ENCODE measurements at regions not wholly inside any gene's neighbourhood (a gene's known extent, or its start where the extent isn't known, plus 50 kb on each side); places are given as distances from the start of the nearest gene placed in this dataset.

GRCh38 chr11:116534270-116534975 lies 238.4 kb downstream of the BUD13 start:
- Histone ChIP-seq H3K27me3 (ENCODE audit: control insufficient read depth in 1 of 2, insufficient read depth in 2 of 2, low read length in 2 of 2) (no peaks in the 10 kb centered on the region), H3K4me3 (ENCODE audit: low read depth in 1 of 2, low read length in 2 of 2) (no peak overlapping the region), H3K36me3 (ENCODE audit: control insufficient read depth in 2 of 2, insufficient read depth in 2 of 2, low read length in 1 of 2) (no peaks in the 10 kb centered on the region), H3K4me1 (ENCODE audit: control insufficient read depth in 2 of 2, insufficient read depth in 2 of 2, low read length in 1 of 2) (no peaks in the 10 kb centered on the region), H3K9me3 (ENCODE audit: control insufficient read depth in 2 of 2, insufficient read depth in 1 of 2, low read depth in 1 of 2, low read length in 1 of 2) (peaks cover 0 to 6% of the 10 kb centered on the region in 2 donors), H3K27ac (ENCODE audit: low read depth in 2 of 2, low read length in 1 of 2) (no peak overlapping the region)
- 37 to 49% methylated on average over 14 of the region's 14 CpGs for WGBS, 2 donors

- WGBS, 2 donors = 39 to 49% methylated on average over 11 of the region's 11 CpGs
- Histone ChIP-seq H3K4me3 (ENCODE audit: low read depth in 1 of 2, low read length in 2 of 2) (no peak overlapping the region), H3K4me1 (ENCODE audit: control insufficient read depth in 2 of 2, insufficient read depth in 2 of 2, low read length in 1 of 2) (no peaks in the 10 kb centered on the region), H3K36me3 (ENCODE audit: control insufficient read depth in 2 of 2, insufficient read depth in 2 of 2, low read length in 1 of 2) (no peaks in the 10 kb centered on the region), H3K27ac (ENCODE audit: low read depth in 2 of 2, low read length in 1 of 2) (no peak overlapping the region), H3K27me3 (ENCODE audit: control insufficient read depth in 1 of 2, insufficient read depth in 2 of 2, low read length in 2 of 2) (no peaks in the 10 kb centered on the region), H3K9me3 (ENCODE audit: control insufficient read depth in 2 of 2, insufficient read depth in 1 of 2, low read depth in 1 of 2, low read length in 1 of 2) (peaks cover 0 to 3% of the 10 kb centered on the region in 2 donors)
These were observed 239.5 kb downstream of the BUD13 start for GRCh38 chr11:116533186-116533825.

DNA sequence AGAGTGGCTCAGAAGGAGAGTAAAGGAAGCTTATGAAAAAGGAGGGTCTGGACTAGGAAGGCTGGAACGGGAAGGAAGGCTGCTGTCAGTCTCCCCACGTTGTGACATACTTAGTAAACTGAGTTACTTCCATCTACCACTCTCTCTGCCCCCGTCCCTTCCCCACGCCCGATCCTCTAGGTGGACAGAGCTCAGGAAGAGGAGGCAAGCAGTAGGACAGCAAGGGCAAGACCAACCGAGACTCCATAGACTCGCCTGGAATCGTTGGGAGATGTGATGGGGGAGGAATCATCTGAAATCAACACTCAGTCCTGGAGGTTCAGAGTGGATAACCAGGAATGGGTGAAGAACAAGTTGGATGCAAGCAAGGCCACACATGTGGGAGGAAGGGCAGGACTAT lies 240.7 kb downstream of the BUD13 start:
- WGBS, 2 donors = 84 to 88% methylated on average over 8 of the region's 8 CpGs

GRCh38 chr11:116530705-116531104 lies 242.1 kb downstream of the BUD13 start:
- Histone ChIP-seq H3K4me1 (ENCODE audit: control insufficient read depth in 2 of 2, insufficient read depth in 2 of 2, low read length in 1 of 2) (no peaks in the 10 kb centered on the region), H3K27ac (ENCODE audit: low read depth in 2 of 2, low read length in 1 of 2) (no peak overlapping the region), H3K4me3 (ENCODE audit: low read depth in 1 of 2, low read length in 2 of 2) (no peak overlapping the region), H3K27me3 (ENCODE audit: control insufficient read depth in 1 of 2, insufficient read depth in 2 of 2, low read length in 2 of 2) (no peaks in the 10 kb centered on the region), H3K9me3 (ENCODE audit: control insufficient read depth in 2 of 2, insufficient read depth in 1 of 2, low read depth in 1 of 2, low read length in 1 of 2) (peaks cover 0 to 3% of the 10 kb centered on the region in 2 donors), H3K36me3 (ENCODE audit: control insufficient read depth in 2 of 2, insufficient read depth in 2 of 2, low read length in 1 of 2) (no peaks in the 10 kb centered on the region)
- 81 to 86% methylated on average over 2 of the region's 2 CpGs for WGBS, 2 donors

More for the DNA sequence above, 240.7 kb downstream of the BUD13 start:
- no peaks in the 10 kb centered on the region for H3K4me1 ChIP-seq (ENCODE audit: control insufficient read depth in 2 of 2, insufficient read depth in 2 of 2, low read length in 1 of 2)
- H3K9me3 ChIP-seq (ENCODE audit: control insufficient read depth in 2 of 2, insufficient read depth in 1 of 2, low read depth in 1 of 2, low read length in 1 of 2) = peaks cover 0 to 3% of the 10 kb centered on the region in 2 donors
- no peak overlapping the region for H3K4me3 ChIP-seq (ENCODE audit: low read depth in 1 of 2, low read length in 2 of 2)
- no peaks in the 10 kb centered on the region for H3K36me3 ChIP-seq (ENCODE audit: control insufficient read depth in 2 of 2, insufficient read depth in 2 of 2, low read length in 1 of 2)
- no peak overlapping the region for H3K27ac ChIP-seq (ENCODE audit: low read depth in 2 of 2, low read length in 1 of 2)
- no peaks in the 10 kb centered on the region for H3K27me3 ChIP-seq (ENCODE audit: control insufficient read depth in 1 of 2, insufficient read depth in 2 of 2, low read length in 2 of 2)

- Histone ChIP-seq H3K27ac (ENCODE audit: low read depth in 2 of 2, low read length in 1 of 2) (no peak overlapping the region), H3K9me3 (ENCODE audit: control insufficient read depth in 2 of 2, insufficient read depth in 1 of 2, low read depth in 1 of 2, low read length in 1 of 2) (peaks cover 0 to 3% of the 10 kb centered on the region in 2 donors), H3K4me3 (ENCODE audit: low read depth in 1 of 2, low read length in 2 of 2) (no peak overlapping the region), H3K27me3 (ENCODE audit: control insufficient read depth in 1 of 2, insufficient read depth in 2 of 2, low read length in 2 of 2) (no peaks in the 10 kb centered on the region), H3K4me1 (ENCODE audit: control insufficient read depth in 2 of 2, insufficient read depth in 2 of 2, low read length in 1 of 2) (no peaks in the 10 kb centered on the region), H3K36me3 (ENCODE audit: control insufficient read depth in 2 of 2, insufficient read depth in 2 of 2, low read length in 1 of 2) (no peaks in the 10 kb centered on the region)
- 62 to 65% methylated on average over 4 of the region's 4 CpGs for WGBS, 2 donors
These were observed 243.5 kb downstream of the BUD13 start for GRCh38 chr11:116529271-116529670.

- no peaks in the 10 kb centered on the region for H3K36me3 ChIP-seq (ENCODE audit: control insufficient read depth in 2 of 2, insufficient read depth in 2 of 2, low read length in 1 of 2)
- no peak overlapping the region for H3K4me3 ChIP-seq (ENCODE audit: low read depth in 1 of 2, low read length in 2 of 2)
- no peak overlapping the region for H3K27ac ChIP-seq (ENCODE audit: low read depth in 2 of 2, low read length in 1 of 2)
- H3K4me1 ChIP-seq (ENCODE audit: control insufficient read depth in 2 of 2, insufficient read depth in 2 of 2, low read length in 1 of 2) = no peaks in the 10 kb centered on the region
- peaks cover 0 to 3% of the 10 kb centered on the region in 2 donors for H3K9me3 ChIP-seq (ENCODE audit: control insufficient read depth in 2 of 2, insufficient read depth in 1 of 2, low read depth in 1 of 2, low read length in 1 of 2)
- no peaks in the 10 kb centered on the region for H3K27me3 ChIP-seq (ENCODE audit: control insufficient read depth in 1 of 2, insufficient read depth in 2 of 2, low read length in 2 of 2)
- WGBS, 2 donors = 78 to 83% methylated on average over 10 of the region's 10 CpGs
These were observed 245.4 kb downstream of the BUD13 start for GRCh38 chr11:116527180-116527991.

DNA sequence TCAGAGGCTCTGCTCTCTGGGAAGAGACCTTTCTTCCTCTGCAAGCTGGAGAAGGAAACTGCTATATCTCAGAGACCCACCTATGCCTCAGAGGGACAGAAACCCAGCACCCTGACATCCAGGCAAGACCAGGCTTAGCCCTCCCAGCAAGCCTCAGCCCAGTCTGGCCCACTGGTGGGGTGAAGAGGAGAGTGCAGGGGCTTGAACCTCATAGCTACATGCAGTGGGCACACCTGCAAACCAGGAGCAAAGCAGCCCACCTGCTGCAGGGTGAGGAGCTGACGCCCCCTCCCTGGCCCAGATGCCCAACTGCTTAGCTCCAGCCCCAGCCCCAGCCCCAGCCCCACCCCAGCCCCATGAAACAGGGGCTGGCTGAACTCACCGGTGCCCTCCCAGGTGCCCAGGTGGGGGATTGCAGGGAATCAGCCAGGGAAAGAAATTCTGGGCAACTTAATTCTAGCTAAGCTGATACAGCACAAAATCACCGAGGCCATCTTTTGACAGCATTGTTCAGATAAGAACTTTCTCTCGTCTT lies 246.8 kb downstream of the BUD13 start:
- no peaks in the 10 kb centered on the region for H3K36me3 ChIP-seq (ENCODE audit: control insufficient read depth in 2 of 2, insufficient read depth in 2 of 2, low read length in 1 of 2)

DNA sequence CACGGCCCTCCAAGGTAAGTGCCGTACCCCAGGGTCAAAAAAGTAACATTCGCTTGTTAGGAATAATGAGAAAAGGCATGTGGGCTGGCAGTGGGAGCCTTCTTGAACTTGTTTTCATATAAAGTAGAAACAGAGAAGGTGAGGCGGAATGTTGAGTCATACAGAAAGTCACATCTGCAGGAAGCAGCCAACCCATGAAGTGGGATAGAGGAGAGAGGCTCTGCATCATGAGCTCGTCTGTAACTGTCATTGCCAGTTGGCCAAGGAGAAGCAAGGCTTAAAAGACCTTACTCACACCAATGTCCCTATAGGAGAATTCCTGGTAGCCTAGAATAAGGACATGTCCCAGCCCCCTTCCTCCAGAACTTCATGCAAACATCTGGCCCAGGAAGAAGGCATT lies 253.3 kb downstream of the BUD13 start:
- Histone ChIP-seq H3K4me1 (ENCODE audit: control insufficient read depth in 2 of 2, insufficient read depth in 2 of 2, low read length in 1 of 2) (no peaks in the 10 kb centered on the region), H3K27me3 (ENCODE audit: control insufficient read depth in 1 of 2, insufficient read depth in 2 of 2, low read length in 2 of 2) (no peaks in the 10 kb centered on the region), H3K36me3 (ENCODE audit: control insufficient read depth in 2 of 2, insufficient read depth in 2 of 2, low read length in 1 of 2) (no peaks in the 10 kb centered on the region), H3K4me3 (ENCODE audit: low read depth in 1 of 2, low read length in 2 of 2) (no peak overlapping the region), H3K27ac (ENCODE audit: low read depth in 2 of 2, low read length in 1 of 2) (no peak overlapping the region), H3K9me3 (ENCODE audit: control insufficient read depth in 2 of 2, insufficient read depth in 1 of 2, low read depth in 1 of 2, low read length in 1 of 2) (no peaks in the 10 kb centered on the region)
- 78 to 81% methylated on average over 5 of the region's 5 CpGs for WGBS, 2 donors

More for the DNA sequence above, 246.8 kb downstream of the BUD13 start:
- Histone ChIP-seq H3K27ac (ENCODE audit: low read depth in 2 of 2, low read length in 1 of 2) (no peak overlapping the region), H3K27me3 (ENCODE audit: control insufficient read depth in 1 of 2, insufficient read depth in 2 of 2, low read length in 2 of 2) (no peaks in the 10 kb centered on the region), H3K9me3 (ENCODE audit: control insufficient read depth in 2 of 2, insufficient read depth in 1 of 2, low read depth in 1 of 2, low read length in 1 of 2) (peaks cover 0 to 3% of the 10 kb centered on the region in 2 donors), H3K4me3 (ENCODE audit: low read depth in 1 of 2, low read length in 2 of 2) (no peak overlapping the region), H3K4me1 (ENCODE audit: control insufficient read depth in 2 of 2, insufficient read depth in 2 of 2, low read length in 1 of 2) (no peaks in the 10 kb centered on the region)
- WGBS, 2 donors = 61 to 67% methylated on average over 4 of the region's 4 CpGs

DNA sequence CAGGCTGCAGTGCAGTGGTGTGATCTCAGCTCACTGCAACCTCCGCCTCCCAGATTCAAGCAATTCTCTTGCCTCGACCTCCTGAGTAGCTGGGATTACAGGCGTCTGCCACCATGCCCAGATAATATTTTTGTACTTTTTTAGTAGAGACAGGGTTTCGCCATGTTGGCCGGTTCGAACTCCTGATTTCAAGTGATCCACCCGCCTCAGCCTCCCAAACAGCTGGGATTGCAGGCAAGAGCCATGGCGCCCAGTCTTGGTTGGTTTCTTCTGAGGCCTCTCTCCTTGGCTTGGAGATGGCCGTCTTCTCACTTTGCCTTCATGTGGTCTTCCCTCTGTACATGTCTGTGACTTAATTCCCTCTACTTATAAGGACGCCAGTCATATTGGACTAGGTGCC lies 254.6 kb downstream of the BUD13 start:
- Histone ChIP-seq H3K36me3 (ENCODE audit: control insufficient read depth in 2 of 2, insufficient read depth in 2 of 2, low read length in 1 of 2) (no peaks in the 10 kb centered on the region), H3K4me3 (ENCODE audit: low read depth in 1 of 2, low read length in 2 of 2) (no peak overlapping the region), H3K27me3 (ENCODE audit: control insufficient read depth in 1 of 2, insufficient read depth in 2 of 2, low read length in 2 of 2) (no peaks in the 10 kb centered on the region), H3K4me1 (ENCODE audit: control insufficient read depth in 2 of 2, insufficient read depth in 2 of 2, low read length in 1 of 2) (no peaks in the 10 kb centered on the region), H3K9me3 (ENCODE audit: control insufficient read depth in 2 of 2, insufficient read depth in 1 of 2, low read depth in 1 of 2, low read length in 1 of 2) (no peaks in the 10 kb centered on the region), H3K27ac (ENCODE audit: low read depth in 2 of 2, low read length in 1 of 2) (no peak overlapping the region)
- 78 to 91% methylated on average over 10 of the region's 10 CpGs for WGBS, 2 donors
